GM18519 (cell line): ENCODE measurements at regions not wholly inside any gene's neighbourhood (a gene's known extent, or its start where the extent isn't known, plus 50 kb on each side); places are given as distances from the start of the nearest gene placed in this dataset.

Experiments
- ATAC-seq: cut with Tn5 transposase; IDR thresholded peaks from one replicate; pipeline ENCODE4 v1.9.1; 2021; ENCODE audit warnings: mild to moderate bottlenecking, moderate library complexity; ENCODE audit not compliant: unreplicated experiment, low FRiP score

DNA sequence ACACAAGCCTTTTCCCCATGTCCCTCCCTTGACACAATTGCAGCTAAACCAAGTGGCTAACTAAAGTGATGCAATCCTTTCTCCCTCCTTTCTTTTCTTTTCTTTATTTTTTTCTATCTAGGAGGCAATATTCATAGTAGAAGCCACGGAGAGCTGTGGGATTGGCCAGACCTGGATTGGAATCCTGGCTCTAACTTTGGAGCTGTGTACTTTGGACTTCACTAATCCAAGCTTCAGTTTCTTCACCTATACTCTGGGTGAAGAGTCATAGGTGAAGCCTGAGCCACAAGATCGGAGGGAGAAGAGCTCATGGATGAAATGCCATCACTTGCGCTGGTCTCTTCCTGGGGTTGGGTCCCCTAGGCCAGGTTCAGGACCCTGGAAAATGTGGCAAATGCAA lies 177.2 kb downstream of the IRX5 start:
- ATAC-seq, result no peak

DNA sequence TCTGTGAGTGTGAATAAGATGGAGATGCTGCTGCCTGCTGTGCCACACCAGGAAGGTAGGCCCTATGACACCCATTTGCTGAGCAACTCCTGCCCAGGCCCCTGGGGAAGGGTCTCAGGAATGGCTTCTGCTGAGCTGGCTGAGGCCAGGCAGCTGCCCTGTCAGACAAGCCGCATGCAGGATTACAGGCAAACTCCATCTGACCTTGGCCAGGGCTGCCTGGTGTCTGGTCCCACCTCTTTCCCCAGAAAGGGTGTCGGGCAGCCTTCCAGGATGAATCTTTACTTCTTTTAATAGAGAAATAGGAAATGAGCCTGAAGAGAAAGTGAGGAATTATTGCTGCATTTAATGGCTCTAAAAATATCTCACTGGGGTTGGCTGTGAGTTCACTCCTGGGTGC lies 182.5 kb downstream of the IRX5 start:
- no peak for ATAC-seq

- no peak for ATAC-seq
Measured at GRCh38 chr16:55115506-55115905, 184.8 kb downstream of the IRX5 start.

DNA sequence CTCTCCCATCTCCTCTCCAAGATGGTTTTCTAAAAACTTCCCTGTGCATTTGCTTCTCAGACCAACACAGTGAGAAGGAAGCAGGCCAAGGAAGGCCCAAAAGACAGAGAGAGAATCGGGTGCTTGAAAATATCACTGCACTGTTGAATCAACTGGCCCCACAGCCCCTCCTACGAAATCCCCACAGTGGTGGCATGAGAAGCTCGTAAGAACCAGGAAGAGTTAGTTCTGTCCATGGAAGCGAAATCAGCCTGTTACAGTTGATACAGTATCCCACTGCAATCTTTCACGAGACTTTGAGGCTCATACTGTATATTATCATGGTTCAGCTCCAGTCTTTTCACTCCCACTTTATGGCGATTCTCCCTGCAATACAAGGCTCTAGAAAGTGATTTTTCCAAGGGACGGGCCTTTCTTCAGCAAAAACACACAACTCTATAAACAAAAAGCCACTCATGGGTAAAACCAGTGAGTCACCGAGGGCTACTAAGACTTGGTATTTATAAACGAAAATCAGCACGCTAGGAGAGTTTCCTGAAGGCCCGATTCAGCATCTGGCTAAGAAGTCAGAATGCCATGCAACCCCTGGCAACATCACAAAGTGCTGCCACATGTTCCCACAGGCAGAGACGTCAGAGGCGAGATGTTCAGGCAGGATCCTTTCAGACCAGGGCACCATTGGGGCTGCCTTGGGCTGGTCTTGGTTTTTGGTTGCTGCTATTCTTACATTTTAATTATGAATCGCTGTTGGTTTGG lies 185.7 kb downstream of the IRX5 start:
- ATAC-seq, result no peak

- ATAC-seq, result no peak
Measured at GRCh38 chr16:55118701-55119260, 188.1 kb downstream of the IRX5 start.

DNA sequence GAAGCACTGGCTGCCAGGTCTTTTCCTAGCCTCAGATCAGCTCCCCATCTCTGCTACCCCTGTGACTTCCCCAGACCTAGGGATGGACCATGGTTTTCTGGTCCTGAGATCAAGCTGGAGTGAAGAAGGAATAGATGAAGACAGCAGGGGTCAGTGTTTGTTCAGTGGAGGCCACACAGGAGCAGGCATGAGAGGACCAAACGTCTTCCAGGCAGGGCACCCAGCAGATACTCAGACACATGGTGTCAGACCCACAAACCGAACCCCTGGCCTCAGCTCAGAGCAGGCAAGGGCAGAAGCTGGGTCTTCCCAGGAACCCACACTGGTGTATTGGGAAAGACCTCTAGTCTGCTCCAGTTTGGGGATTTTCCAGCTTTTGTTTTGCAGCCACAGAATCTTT lies 189.7 kb downstream of the IRX5 start:
- no peak for ATAC-seq

- ATAC-seq, result no peak
Measured at GRCh38 chr16:55120826-55121225, 190.2 kb downstream of the IRX5 start.

DNA sequence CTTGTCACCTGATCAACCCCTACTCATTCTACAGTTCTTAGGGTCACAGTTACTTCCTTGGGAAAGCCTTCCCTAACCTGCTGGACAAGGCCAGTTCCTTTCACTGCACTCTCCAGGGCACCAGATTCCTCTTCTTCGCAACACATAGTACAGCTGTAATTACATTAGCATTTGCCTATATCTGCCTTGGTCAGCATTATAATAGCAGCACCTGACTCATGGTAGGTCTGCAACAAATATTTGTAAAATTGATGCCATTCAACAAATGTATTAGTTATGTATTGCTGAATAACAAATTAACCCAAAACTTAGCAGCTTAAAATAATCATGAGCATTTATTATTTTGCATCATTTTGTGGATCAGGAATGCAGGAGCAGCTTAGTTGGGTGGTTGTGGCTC lies 193.0 kb downstream of the IRX5 start:
- ATAC-seq, result no peak

DNA sequence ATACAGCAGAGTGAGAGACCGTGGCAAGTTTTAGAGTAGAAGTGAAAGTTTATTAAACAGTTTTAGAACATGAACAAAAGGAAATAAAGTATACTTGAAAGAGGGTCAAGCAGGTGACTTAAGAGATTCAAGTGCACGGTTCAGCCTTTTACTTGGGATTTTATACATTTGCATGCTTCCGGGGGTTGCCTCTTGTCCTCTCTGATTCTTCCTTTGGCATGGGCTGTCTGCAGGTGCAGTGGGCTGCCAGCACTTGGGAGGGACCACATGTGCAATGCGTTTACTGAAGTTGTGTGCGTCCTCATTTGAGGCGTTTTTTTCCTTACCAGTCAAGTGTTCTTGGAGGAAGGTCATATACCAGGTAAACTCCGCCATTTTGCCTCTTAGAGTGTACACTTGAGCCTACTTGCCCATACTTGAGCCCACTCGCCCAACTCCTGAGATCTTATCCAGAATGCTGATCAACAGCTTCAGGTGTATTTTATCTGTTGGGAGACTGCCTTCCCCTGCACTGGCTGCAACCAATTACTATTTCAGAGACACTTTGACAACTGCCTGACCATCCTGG lies 195.2 kb downstream of the IRX5 start:
- no peak for ATAC-seq

- no peak for ATAC-seq
Measured at GRCh38 chr16:55126456-55126855, 195.8 kb downstream of the IRX5 start.

DNA sequence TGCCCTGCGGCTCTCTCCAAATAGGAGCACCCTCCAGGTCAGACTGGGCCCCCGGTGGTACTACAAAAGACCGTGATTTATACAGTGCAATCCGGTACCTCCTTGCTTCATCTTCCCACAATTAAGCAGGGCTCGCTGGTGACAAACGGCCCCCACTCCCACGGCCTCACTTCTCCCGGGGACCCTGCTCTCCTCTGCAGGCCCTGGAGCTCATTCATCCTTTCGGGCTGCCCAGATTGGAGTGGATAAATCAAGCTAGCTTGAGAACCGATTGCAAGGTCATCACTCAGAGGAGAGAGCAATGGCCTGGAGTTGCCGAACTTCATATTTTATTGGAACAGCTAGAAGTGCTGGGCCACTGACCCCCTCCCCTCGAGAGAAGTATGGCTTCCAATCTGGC lies 193.5 kb upstream of the IRX6 start:
- no peak for ATAC-seq

DNA sequence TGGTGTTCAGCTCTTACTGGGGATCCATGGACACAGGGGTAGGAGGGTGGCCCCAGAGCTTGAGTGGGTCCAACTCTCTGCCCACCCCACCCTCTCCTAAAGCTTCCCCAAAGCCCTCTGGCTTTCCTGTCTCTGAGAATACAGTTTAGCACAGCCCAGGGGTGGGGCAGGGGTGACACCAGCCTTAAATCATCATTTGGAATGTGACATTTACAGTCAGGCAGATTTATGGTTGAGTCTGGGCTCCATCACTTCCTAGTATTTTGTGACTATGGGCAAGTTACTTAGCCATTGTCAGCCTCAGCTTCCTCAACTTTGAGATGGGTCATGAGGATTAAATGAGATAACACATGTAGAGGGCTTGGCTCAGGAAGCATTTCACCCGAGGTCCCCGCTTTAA lies 193.1 kb upstream of the IRX6 start:
- ATAC-seq, result no peak

DNA sequence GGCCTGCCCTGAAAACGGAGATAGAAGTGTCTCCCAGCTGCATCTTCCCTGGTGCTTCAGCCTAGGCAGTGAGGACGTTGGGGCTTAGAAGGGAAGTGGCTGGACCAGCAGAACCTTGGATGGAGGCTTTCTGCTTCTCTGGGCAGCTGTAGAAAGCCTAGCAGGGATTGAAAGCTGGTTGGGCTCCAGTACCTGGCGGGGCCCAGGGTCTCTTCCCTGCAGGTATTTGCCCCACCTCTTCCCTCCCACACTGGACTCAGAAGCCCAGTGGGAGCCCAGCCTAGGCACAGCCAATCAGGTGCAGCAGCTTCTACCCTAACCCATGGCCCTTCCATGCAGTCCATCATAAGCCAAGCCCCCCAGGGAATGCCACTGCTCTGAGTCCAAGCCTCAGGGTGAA lies 190.3 kb upstream of the IRX6 start:
- no peak for ATAC-seq

DNA sequence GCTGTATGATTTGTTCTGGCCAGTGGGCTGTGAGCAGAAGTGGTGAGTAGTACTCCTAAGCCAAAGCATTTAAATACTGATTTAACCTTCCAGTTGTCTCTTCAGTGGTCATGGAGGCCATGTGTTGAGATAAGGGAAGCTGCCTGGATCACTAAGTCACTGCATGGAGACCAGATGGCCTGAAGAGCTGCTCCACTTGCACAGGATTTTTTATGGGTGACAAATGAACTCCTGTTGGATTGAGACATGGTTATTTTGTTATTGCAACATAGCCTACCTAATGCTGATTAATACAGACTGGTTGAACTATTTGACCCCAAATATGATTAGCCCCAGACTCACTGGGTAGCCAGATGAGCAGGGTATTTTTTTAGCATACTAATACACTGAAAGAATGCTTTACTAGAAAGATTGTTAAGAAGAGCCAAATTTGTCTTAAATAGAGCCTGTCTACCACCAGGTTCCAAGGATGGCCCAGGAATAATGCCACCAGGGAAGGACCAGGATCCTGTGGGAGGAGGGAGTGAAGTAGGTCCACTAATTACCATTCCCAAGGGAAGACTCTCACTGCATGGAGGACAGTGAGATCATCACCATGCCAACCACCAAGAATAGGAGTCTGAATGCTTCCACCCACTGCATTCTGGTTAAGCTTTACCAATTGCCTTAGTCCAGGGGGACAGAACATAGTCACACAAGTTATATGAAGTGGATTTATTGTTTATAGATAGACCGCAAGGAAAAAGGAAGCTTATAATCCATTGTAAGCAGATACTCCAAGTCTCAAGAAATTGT lies 187.4 kb upstream of the IRX6 start:
- no peak for ATAC-seq

- no peak for ATAC-seq
Measured at GRCh38 chr16:55138298-55138697, 185.7 kb upstream of the IRX6 start.

DNA sequence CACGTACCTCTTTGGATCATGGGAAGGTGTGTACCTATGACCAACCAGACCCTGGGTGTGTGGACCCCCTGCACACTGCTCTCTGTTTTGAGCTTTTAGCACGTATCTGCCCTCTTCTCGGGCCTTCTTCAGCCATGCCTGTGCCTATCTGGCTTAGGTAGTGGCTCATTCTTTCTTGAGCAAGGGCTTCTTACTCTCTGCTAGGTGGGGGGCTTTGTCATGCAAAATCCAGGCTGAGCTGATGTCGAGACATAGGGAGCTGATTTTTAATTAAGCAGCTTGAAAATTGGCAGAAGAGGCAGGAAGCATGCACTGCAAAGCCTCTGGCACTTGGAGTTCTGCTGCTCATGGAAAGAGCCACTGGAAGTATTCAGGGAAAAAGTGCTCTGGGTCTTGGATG lies 181.6 kb upstream of the IRX6 start:
- no peak for ATAC-seq

DNA sequence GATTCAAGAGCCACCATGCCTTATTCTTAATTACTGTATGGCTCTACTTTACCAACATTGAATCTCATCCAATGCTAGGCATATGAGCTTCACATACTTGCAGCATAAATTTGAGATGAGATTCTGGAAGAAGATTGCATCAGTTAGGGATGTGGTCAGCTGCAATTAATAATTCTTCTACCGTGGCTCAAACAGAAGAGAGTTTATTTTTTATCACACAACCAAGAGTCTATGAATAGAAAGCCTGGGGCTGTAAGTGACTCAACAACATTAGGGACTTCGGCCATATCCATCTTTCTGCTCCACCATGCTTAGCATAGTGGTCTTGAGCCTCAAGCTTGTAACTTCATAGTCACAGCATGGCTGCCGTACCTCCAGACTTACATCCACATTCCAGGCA lies 179.4 kb upstream of the IRX6 start:
- no peak for ATAC-seq

GRCh38 chr16:55145771-55146603 lies 178.0 kb upstream of the IRX6 start:
- ATAC-seq, result no peak

- ATAC-seq, result no peak
Measured at GRCh38 chr16:55146966-55147365, 177.0 kb upstream of the IRX6 start.

GRCh38 chr16:55147396-55147795 lies 176.6 kb upstream of the IRX6 start:
- no peak for ATAC-seq

DNA sequence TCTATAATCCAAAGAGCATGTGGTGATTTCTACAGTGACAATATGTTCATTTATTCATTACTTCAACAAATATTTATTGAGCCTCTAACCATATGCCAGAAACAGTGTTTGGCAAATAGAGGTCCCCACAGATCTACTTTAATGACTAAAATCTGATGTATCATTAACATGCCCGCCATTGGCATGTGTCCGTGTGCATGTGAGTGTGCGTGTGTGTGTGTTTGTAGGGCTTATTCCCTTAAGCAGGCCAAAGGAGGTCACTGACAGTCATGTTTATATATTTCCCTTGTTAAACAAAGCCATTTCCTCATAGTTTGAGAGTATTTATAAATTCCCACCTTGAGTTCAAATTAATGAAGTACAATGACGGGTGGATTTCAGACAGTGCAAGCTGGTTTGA lies 174.4 kb upstream of the IRX6 start:
- ATAC-seq, result no peak
